HFFc6 (cell line): ENCODE measurements at regions not wholly inside any gene's neighbourhood (a gene's known extent, or its start where the extent isn't known, plus 50 kb on each side); places are given as distances from the start of the nearest gene placed in this dataset.
A peak's percentile ranks its signal among the peaks of the same experiment; 100 is the strongest.

Experiments
- DNase-seq: peaks from one replicate; pipeline ENCODE4 v3.0.0-alpha.2; 2018
- H3K27ac Mint-ChIP-seq: 2 replicates; pipeline ENCODE4 v1.8.0; 2020; ENCODE audit warnings: mild to moderate bottlenecking, mixed read lengths
- H3K27me3 Mint-ChIP-seq: 2 replicates; pipeline ENCODE4 v1.8.0; 2021; ENCODE audit warnings: mild to moderate bottlenecking, moderate library complexity, mixed read lengths; ENCODE audit not compliant: insufficient read depth
- H3K36me3 Mint-ChIP-seq: 2 replicates; pipeline ENCODE4 v1.8.0; 2021; ENCODE audit warnings: low read depth, mixed read lengths
- H3K4me1 Mint-ChIP-seq: 2 replicates; pipeline ENCODE4 v1.8.0; 2020; ENCODE audit warnings: low read depth, mixed read lengths
- H3K4me3 Mint-ChIP-seq: 2 replicates; pipeline ENCODE4 v1.8.0; 2020; ENCODE audit warnings: mild to moderate bottlenecking, moderate library complexity, mixed read lengths
- H3K9me3 Mint-ChIP-seq: 2 replicates; pipeline ENCODE4 v1.8.0; 2020; ENCODE audit warnings: mild to moderate bottlenecking, mixed read lengths
- CTCF ChIP-seq: fragments of 200-600 bp; sonication (generic); IDR thresholded peaks from 2 replicates; pipeline ENCODE4 v1.5.0; 2021; ENCODE audit warnings: antibody characterized with exemption, mild to moderate bottlenecking

GRCh38 chrX:33726281-33727160 is 405.6 kb downstream of the FAM47A start:
- H3K9me3 Mint-ChIP-seq, result no peaks in the 10 kb centered on the region
- DNase-seq, result no peak
- no peak overlapping the region for H3K27ac Mint-ChIP-seq
- H3K4me3 Mint-ChIP-seq, result no peak overlapping the region
- no peaks in the 10 kb centered on the region for H3K27me3 Mint-ChIP-seq
- H3K4me1 Mint-ChIP-seq, result no peaks in the 10 kb centered on the region
- no peak for TF ChIP-seq CTCF
- no peaks in the 10 kb centered on the region for H3K36me3 Mint-ChIP-seq

GRCh38 chrX:33725535-33726210 is 406.4 kb downstream of the FAM47A start:
- Mint-ChIP-seq H3K36me3 (no peaks in the 10 kb centered on the region), H3K27ac (no peak overlapping the region)

GRCh38 chrX:33721927-33722326 is 410.2 kb downstream of the FAM47A start:
- H3K27me3 Mint-ChIP-seq, result no peaks in the 10 kb centered on the region
- TF ChIP-seq CTCF, result no peak
- no peaks in the 10 kb centered on the region for H3K9me3 Mint-ChIP-seq
- no peaks in the 10 kb centered on the region for H3K36me3 Mint-ChIP-seq
- H3K4me1 Mint-ChIP-seq, result no peaks in the 10 kb centered on the region
- DNase-seq, result no peak
- no peak overlapping the region for H3K27ac Mint-ChIP-seq
- no peak overlapping the region for H3K4me3 Mint-ChIP-seq

More at GRCh38 chrX:33725535-33726210, 406.4 kb downstream of the FAM47A start:
- Mint-ChIP-seq H3K4me1 (no peaks in the 10 kb centered on the region), H3K9me3 (no peaks in the 10 kb centered on the region), H3K27me3 (no peaks in the 10 kb centered on the region), H3K4me3 (peak overlapping the region; percentile 40; the same call in 1 of the 2 replicates)
- TF ChIP-seq CTCF, result no peak
- no peak for DNase-seq

- no peak for TF ChIP-seq CTCF
- Mint-ChIP-seq H3K36me3 (no peaks in the 10 kb centered on the region), H3K4me1 (no peaks in the 10 kb centered on the region), H3K9me3 (no peaks in the 10 kb centered on the region), H3K4me3 (no peak overlapping the region), H3K27me3 (no peaks in the 10 kb centered on the region), H3K27ac (no peak overlapping the region)
- no peak for DNase-seq
These were observed 446.0 kb downstream of the FAM47A start for GRCh38 chrX:33686105-33686504.
